ENCODE measurements at regions not wholly inside any gene's neighbourhood (a gene's known extent, or its start where the extent isn't known, plus 50 kb on each side); places are given as distances from the start of the nearest gene placed in this dataset.

GRCh38 chr13:103862525-103862924 is 796.3 kb upstream of the SLC10A2 start:
- intact Hi-C loops (cut with DNase I, micrococcal nuclease), result no loop called here
- Histone ChIP-seq H3K9me3 (no peaks in the 10 kb centered on the region), H3K4me1 (ENCODE audit: low read depth) (no peaks in the 10 kb centered on the region), H3K36me3 (ENCODE audit: low read depth) (no peaks in the 10 kb centered on the region), H3K4me3 (no peak overlapping the region)
- no peak for ATAC-seq
- DNase-seq, result no peak
- TF ChIP-seq CTCF (IDR thresholded peaks at IDR 0.05), result no peak

- no peaks in the 10 kb centered on the region for H3K4me1 ChIP-seq (ENCODE audit: low read depth)
- TF ChIP-seq CTCF (IDR thresholded peaks at IDR 0.05), result no peak
- DNase-seq, result no peak
- H3K9me3 ChIP-seq, result no peaks in the 10 kb centered on the region
- no peaks in the 10 kb centered on the region for H3K36me3 ChIP-seq (ENCODE audit: low read depth)
- no peak overlapping the region for H3K4me3 ChIP-seq
- intact Hi-C loops (cut with DNase I, micrococcal nuclease), result no loop called here
- no peak for ATAC-seq
These were observed 793.7 kb upstream of the SLC10A2 start for GRCh38 chr13:103859952-103860351.

- ATAC-seq (no peak), DNase-seq (no peak)
- TF ChIP-seq CTCF (IDR thresholded peaks at IDR 0.05), result no peak
- H3K4me1 ChIP-seq (ENCODE audit: low read depth), result no peaks in the 10 kb centered on the region
- no peaks in the 10 kb centered on the region for H3K36me3 ChIP-seq (ENCODE audit: low read depth)
- no peaks in the 10 kb centered on the region for H3K9me3 ChIP-seq
- intact Hi-C loops (cut with DNase I, micrococcal nuclease), result no loop called here
- H3K4me3 ChIP-seq, result no peak overlapping the region
These were observed 785.8 kb upstream of the SLC10A2 start for GRCh38 chr13:103852036-103852435.

- H3K9me3 ChIP-seq, result no peaks in the 10 kb centered on the region
- no peak for DNase-seq
- intact Hi-C loops (cut with DNase I, micrococcal nuclease), result no loop called here
- H3K4me1 ChIP-seq (ENCODE audit: low read depth), result no peaks in the 10 kb centered on the region
- no peak for ATAC-seq
- TF ChIP-seq CTCF (IDR thresholded peaks at IDR 0.05), result no peak
- no peak overlapping the region for H3K4me3 ChIP-seq
- no peaks in the 10 kb centered on the region for H3K36me3 ChIP-seq (ENCODE audit: low read depth)
These were observed 778.3 kb upstream of the SLC10A2 start for GRCh38 chr13:103844471-103844870.

- H3K4me3 ChIP-seq, result no peak overlapping the region
- H3K4me1 ChIP-seq (ENCODE audit: low read depth), result no peaks in the 10 kb centered on the region
- no peak for ATAC-seq
- no peaks in the 10 kb centered on the region for H3K36me3 ChIP-seq (ENCODE audit: low read depth)
- TF ChIP-seq CTCF (IDR thresholded peaks at IDR 0.05), result no peak
- intact Hi-C loops (cut with DNase I, micrococcal nuclease), result no loop called here
- no peak for DNase-seq
- H3K9me3 ChIP-seq, result no peaks in the 10 kb centered on the region
These were observed 773.2 kb upstream of the SLC10A2 start for GRCh38 chr13:103839460-103839859.

- Histone ChIP-seq H3K36me3 (ENCODE audit: low read depth) (no peaks in the 10 kb centered on the region), H3K4me1 (ENCODE audit: low read depth) (no peaks in the 10 kb centered on the region), H3K4me3 (no peak overlapping the region), H3K9me3 (no peaks in the 10 kb centered on the region)
- no peak for TF ChIP-seq CTCF (IDR thresholded peaks at IDR 0.05)
- ATAC-seq (no peak), DNase-seq (no peak)
- intact Hi-C loops (cut with DNase I, micrococcal nuclease), result no loop called here
These were observed 768.8 kb upstream of the SLC10A2 start for GRCh38 chr13:103835052-103835451.
